NCI-H345 treated with DMSO at 0.1 percent for 48 hours (cell line): ENCODE measurements at regions not wholly inside any gene's neighbourhood (a gene's known extent, or its start where the extent isn't known, plus 50 kb on each side); places are given as distances from the start of the nearest gene placed in this dataset.

Experiments used
- DNase-seq: peaks from one replicate; lab custom pipeline; 2025; ENCODE audit not compliant: unreplicated experiment; lab: John Stamatoyannopoulos, UW

DNA sequence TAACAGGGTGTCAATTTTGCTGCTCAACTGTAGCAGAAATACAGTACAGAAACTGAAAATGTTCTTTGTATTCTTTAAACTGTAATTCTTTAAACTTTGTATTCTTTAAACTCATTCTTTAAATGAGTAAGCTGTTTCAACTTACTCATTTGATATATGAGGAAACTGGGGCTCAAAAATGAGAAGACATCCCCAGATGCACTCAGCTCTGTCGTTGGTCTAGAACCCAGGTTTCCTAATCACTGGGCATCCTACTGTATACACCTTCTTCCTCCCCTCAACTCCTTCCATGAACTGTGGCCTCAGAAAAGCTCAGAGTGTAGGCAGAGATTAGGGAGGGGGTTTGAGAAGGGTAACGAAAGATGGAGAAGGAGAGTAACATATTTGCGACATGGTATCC, 136.5 kb upstream of the MAST4 start:
- DNase-seq, result no peak

DNA sequence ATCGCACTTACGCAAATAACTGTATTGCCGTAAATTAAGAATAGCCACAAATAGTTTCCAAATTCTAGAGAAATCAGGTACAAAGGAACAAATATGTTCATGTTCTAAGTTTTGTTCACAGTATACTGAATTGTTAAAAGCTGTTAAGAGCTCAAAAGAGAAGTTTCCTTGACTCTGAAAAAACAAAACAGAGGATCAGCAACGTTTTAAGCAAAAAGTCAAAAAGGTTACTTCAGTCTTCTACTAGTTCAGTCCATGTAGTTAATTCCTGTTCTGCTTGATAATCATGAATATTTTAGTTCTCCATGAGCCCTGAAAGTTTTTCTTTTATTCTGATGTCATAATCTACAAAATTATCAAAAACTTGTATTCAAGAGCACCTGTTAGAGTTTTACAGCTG, 128.6 kb upstream of the MAST4 start:
- no peak for DNase-seq

DNA sequence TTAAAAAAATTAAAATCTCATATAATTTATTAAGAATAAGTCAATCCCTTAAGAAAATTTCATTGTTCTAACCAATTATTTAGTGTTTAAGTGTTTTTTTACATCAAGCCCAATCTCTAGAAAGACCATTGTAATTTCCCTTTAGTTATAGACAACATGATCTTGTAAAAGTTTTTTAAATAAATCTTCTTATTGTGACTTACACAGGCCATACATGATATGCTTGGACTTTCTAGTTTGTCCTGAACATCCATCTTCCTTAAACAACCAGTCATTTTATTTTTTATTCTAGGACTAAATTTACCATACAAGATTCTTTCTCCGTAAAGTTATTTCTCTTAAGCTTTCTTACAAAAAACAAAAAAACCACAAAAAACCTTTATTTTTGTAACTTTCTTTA, 126.5 kb upstream of the MAST4 start:
- no peak for DNase-seq

DNA sequence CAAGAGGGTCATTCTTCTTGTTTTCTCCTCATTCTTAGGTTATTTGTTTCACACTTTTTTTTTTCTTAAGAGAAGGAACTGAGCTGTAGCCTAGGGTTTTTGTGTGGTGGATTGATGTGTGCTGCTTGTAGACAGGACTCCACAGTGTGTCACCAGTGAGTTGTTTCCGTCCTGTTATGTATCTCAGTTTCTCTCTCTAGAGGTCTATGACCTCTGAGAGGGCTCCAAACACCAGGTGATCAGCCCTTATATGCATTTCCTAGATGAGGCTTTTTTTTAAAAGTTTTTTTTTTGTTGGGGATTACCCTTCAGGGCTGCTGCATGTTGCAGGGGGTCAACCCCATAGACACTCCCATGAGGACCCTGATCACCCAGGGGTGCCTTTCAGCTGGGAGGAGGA, 124.2 kb upstream of the MAST4 start:
- DNase-seq, result no peak

DNA sequence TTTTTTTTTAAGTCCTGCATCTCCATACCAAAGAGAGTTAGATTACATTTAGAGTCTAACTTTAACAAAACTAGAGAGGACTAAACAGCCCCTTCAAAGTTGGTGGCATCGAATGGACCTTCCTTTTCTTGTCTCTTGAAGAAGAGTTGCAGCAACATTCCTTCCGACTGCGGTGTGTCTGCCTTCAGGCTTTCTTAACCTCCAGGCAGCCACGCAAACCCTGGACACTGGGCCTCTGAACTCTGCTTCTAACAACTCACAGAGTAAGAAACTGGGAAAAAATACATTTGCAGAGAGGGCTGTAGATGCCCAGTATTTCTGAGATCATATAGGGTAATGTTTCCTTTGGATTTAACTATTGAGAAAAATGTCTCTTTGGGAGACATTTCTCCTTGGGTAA, 120.5 kb upstream of the MAST4 start:
- DNase-seq, result no peak

DNA sequence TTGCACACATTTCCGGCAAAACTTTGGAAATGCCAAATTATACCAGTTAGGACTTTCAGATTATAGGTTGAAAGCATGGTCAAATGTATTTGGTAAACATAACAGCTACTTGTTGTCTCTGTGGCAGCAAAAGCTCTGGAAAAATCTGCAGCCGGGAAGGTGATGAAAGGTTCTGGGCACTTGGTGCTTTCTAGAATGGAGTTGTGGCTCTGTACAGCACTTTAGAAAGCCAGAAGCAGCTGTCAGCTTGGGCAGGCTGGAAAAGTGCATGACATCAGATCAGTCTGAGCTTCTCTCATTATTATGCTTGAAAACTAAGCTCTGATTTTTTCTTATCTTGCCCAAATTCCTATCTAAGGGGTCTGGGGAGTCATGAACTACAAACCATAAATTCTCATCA, 118.6 kb upstream of the MAST4 start:
- DNase-seq, result no peak

DNA sequence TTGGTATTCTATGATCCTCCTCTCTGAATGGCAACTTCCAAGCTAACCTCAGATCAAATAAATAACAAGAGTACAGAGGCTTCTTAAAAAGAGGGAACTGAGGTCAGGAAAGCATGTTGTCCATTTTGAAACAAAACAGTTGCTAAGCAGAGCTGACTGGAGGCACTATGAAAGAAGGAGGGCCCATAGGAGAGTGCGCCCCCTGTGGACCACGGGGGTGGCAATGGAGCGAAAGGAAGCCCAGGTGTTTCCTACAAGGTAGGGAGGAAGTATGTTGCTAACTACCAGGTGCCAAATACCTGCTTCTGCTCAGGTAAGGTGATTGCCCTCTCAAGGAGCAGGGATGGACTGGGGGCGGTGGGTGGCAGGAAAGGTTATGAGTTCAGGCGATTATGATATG, 101.8 kb upstream of the MAST4 start:
- no peak for DNase-seq

DNA sequence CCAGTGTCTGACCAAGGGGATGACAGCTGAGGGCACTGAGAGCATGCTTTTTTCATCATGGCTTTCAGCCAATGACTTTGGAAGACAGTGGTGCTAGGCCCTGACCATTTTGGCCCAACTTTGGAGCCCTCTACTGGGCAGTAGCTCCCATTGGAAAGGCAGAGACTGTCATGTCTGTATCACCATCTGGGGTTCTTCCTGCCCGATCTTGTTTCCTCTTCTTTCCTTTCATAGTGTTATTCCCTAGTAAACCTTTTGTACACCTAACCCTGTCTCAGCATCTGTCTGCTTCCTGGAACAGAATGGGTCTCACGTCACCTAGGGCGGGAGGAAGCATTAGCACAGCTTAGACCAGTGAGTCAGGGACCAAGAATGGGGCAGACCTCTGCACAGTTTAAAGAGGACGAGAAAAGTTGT, 97.4 kb upstream of the MAST4 start:
- DNase-seq, result no peak

DNA sequence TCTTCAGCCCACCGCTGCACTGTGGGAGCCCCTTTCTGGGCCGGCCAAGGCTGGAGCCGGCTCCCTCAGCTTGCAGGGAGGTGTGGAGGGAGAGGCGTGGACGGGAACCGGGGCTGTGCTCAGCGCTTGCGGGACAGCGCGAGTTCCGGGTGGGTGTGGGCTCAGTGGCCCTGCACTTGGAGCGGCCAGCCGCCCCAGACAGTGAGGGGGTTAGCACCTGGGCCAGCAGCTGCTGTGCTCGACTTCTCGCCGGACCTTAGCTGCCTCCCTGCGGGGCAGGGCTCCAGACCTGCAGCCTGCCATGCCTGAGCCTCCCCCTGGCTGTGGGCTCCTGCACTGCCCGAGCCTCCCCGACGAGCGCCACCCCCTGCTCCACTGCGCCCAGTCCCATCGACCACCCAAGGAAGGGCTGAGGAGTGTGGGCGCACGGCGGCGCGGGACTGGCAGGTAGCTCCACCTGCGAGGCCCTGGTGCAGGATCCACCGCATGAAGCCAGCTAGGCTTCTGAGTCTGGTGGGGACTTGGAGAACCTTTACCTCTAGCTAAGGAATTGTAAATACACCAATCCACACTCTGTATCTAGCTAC, 92.9 kb upstream of the MAST4 start:
- DNase-seq, result no peak

DNA sequence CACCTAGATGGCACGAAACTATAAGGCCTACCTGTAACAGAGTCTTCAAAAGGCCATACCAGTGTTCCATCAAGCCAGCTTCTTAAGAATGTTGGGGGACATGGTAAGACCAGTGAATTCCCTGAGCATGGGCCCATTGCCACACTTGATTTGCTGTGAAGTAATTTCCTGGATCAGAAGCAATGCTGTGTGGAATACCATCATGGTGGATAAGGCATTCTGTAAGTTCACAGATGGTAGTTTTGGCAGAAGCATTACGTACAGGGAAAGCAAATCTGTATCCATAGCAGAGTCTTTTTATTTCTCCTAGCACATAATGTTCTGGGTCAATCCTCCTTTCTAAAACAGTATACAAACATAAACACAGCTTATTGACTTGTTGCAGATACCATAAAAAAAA, 89.1 kb upstream of the MAST4 start:
- DNase-seq, result no peak

DNA sequence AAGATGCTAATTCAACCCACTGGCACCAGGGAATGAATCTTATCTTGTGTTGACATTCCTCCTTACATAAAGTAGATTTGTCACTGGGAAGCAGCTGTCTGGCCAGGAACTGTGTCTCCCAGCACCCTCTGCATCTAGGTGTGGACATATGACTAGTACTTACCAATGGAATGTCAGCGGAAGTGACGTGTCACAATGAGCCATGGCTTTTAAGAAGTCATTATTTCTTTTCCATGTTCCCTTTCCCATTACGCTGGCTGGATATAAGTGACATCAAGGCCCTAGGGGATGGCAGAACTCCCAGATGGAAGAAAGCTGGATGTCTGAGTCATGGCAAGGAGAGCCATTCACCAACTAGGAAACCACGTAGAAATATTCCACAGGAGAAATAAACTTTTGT, 84.7 kb upstream of the MAST4 start:
- DNase-seq, result no peak

DNA sequence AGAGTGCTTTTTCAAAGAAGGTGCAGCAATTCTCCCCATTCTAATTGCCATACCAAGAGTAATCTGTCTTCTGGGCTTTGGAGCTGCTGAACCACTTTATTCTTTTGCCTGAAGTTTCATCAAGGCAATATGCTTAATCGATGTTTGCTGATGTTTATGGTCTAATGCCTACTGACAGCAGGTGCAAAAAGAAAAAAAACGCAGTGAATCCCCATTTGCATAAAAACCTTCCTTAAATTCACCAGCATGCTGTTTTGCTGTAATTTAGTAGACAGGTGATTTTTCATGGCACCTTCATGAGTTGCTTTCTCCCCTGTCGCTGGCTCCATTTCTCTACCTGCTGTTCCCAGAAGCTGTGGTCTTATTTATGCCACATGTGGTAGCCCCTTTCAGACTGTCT, 83.1 kb upstream of the MAST4 start:
- peak; percentile 26 for DNase-seq

DNA sequence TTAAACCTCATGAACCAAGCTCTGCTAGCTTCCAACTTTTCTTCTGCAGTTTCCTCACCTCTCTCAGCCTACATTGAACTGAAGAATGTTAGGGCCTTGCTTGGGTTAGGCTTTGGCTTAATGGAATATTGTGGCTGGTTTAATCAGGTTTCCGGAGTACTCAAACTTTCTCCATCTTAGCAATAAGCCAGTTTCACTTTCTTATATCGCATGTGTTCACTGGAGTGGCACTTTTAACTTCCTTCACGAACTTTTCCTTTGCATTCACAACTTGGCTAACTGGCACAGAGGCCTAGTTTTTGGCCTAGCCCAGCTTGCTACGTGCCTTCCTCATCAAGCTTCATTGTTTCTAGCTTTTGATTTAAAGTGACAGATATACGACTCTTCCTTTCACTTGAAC, 81.0 kb upstream of the MAST4 start:
- no peak for DNase-seq

DNA sequence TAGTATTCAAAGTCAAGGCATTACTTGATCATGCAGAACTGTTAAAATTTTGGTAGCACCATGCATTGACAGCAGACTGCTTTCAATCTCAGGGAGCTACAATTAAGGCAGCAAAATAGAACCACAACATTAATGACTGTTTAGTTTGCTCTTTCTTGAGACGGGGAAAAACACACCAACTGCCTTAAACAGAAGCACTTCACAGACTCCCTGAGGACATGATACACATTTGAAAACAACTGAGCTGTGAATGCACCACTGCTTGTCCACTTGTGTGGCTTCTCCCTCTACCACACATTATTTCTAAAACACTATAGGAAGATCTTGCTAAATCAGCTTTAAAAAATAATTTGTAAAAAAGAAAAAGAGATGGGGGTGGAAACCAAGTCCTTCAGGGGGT, 79.6 kb upstream of the MAST4 start:
- DNase-seq, result no peak

DNA sequence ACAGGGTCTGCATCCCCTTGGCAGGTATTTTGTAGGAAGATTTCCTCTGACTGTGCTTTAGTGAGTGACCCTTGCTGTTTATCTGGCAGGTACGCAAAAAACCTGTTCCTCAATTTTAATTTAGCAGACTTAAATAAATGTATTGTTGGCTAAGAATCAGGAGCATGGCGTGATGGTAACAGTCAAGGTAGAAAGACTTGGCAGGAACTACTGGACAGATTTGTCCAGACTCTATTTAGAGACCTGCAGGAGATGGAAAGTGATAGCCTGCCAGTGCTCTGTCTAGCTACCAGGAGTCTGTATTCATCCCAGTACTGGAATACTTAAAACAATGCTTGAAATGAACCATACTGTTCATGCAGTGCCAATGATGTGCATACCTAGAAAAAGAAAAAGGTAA, 78.8 kb upstream of the MAST4 start:
- DNase-seq, result no peak

DNA sequence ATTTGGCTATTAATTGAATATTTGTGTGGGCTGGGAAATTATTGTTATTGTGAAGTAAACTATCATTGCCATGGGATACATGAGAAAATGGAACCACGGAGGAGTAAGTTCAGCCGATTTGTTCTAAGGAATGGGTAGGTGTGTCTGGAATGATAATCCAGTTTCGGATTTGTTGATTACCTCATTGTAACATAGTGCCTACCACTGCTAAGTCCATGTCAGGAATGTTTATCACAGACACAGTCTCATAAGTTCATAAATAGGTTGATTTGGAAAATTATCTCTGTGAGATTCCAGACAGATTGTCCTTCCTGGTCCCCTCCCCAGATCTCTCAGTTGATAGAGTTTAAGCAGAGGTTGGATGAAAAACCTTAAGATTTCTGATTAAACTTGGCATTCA, 78.1 kb upstream of the MAST4 start:
- no peak for DNase-seq

DNA sequence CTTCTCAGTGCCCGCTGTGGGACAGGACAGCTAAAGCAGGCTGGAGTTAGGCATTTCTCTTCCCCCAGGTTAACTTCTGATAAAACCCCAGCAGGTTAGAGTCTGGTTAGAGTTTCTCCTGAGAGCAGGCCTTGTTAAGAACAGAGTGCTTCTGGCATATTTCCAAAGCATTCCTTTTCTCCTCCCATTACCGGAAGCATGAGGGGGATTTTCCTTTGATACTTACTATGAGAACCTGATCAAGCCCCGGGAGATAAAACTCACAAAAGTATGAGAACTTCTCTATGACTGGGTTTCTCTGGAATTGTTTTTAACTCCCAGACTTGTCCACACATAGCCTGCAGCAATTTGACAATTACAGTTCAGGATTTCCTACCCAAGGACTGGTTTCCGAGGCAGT, 77.4 kb upstream of the MAST4 start:
- no peak for DNase-seq

DNA sequence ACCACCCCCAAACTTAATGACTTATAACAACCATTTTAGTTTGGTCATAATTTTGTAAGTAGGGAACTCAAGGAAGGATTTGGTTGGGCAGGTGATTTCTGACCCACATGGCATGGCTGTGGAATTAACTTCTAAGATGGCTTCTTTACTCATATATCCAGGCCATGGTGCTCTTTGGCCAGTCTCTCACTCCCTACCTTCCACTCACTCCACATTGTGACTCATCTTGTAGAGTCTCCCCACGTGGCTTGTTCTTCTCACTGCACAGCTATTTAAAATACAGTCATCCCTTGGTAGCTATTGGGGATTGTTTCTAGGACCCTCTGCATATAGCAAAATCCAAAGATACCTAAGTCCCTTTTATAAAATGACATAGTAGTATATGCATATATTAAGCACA, 76.6 kb upstream of the MAST4 start:
- no peak for DNase-seq

DNA sequence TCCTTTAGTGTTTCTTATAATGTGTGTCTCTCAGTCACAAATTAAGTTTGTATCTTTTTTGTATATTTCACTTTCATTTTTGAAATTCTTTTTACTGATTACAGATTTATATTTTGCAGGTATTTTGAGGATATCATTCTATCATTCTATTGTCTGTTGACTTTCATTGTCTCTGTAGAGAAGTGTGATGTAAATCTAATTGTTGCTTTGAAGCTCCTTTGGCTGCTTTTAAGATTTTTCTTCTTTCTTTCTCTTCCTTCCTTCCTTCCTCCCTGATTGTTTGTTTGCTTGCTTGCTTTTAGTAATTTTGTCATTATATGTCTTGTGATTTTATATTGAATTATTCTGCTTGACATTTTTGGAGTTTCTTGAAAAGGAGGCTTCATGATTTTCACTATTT, 75.3 kb upstream of the MAST4 start:
- no peak for DNase-seq

DNA sequence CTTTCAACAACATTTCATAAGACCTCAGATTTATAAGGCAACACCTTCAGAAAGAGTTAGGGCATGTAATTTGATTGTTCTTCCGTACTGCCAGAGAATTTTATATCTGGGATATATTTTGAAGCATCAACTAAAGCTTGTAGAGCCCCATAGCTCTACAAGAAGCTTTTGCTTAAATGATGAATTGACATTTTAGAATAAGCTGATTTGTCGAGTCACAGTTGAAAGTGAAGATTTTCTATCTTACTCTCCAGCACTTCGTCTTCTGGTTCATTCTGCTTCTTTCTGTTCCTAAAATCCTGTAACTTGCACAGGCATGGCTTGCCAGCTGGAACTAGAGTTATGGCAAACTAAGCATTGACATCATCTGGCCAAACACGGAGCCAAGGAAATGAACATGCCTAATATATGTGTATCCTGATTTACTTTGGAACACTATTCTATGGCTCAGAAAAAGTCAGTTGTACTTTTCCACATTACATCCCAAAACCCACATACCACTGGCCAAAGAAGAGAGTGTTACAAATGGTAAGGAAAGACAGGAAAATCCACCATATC, 68.6 kb upstream of the MAST4 start:
- no peak for DNase-seq

DNA sequence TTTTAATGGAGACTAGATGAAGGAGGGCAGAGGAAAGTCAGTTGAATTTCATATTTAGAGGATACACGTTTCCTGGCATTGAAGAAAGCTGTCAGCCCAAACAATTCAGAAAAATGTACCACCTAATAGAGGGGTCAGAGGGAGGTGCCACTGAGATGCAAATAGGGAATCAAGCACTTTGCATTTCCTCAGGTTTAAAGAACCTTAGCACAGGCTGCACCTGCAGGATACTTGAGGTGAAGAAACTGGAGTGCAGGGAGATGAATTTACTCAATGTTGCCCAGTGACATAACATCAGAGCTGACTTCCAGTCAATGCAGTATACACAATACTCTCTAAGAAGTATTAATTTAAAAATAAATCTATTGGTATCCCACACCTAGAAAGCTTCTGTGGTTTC, 67.0 kb upstream of the MAST4 start:
- DNase-seq, result no peak

DNA sequence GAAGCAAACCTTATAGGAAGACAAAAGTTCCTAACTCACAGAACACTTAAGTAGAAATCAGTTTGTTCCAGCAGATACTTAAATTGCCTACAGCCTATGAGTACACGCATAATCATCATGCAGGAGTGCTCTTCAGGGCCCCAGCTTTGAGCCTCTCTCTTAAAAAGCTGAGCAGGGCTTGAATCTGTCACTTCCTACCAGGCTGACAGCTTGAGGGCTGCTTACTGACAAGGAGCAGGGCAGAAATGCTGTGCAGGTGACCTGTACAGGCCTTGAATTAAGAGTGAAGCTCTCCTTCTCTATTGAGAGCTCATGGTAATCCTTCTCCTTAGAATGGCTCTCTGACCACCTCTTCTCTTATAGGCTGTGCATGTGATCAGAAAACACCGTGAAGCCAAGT, 66.5 kb upstream of the MAST4 start:
- no peak for DNase-seq

DNA sequence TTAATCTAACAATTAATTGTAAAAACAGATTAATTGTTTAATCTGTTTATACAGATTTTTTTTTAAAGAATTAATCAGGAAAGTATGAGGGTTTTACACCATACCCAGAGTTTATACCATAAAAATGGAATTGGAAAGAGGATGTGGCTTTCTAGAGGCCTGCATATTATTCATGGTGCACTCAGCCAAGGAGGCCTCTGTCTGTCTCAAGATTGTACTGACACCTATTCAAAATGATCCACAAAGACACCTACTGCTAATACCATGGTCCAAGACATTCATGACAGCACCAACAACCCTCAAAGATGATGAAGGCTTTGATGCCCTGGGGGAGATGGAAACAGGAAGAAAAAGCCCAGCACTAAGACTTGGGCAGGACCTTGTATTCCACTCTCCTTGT, 58.1 kb upstream of the MAST4 start:
- DNase-seq, result no peak

DNA sequence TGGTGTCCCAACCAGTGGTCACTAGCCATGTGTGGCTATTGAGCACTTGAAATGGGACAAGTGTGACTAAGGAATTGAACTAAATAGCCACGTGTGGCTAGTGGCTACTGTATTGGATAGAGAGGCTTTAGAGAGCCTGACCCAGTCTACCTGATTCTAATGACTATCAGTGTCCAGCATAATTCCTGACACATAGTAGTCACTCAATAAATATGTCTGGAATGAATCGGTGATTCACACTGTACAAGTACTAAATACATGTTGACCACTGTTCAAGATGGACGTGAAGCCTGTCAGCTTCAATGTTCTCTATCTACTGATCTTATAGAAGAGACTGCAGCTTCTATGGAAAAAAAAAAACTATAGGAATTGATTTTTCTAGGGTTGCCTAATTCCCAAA, 57.7 kb upstream of the MAST4 start:
- DNase-seq, result no peak
